ENCODE measurements at regions not wholly inside any gene's neighbourhood (a gene's known extent, or its start where the extent isn't known, plus 50 kb on each side); places are given as distances from the start of the nearest gene placed in this dataset.

DNA sequence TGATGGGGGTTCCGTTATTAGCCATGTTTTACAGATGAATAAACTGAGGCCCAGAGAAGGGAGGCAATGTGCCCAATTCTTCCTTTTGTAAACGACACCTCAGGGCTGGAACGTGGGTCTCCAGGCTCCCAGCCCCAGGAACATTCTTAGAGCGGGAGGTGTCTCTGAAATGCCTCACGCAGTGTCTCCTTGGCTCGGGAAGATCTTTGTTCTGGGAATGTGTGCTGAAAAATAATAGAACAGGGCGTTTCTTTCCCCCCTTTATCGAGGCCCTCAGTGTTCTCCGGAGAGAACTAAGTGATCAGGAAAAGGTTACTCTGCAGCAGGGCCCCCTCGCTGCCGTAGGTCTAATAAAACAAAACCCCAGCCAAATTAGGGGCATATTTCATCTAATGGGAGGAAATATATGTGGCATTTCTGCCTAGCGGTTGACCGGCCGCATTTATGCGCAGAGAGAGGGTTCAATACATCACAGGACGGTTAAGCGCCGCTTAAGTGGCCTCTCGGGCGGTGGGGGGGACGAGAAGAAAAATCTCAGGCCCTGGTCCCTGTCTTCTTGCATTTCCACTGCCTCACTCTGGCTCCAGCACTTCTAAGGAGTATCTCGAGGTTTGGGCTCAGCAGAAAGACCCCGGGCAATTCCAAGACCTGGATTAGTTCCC, 564.3 kb downstream of the MN1 start:
- TF ChIP-seq GATA2 (IDR thresholded peaks at IDR 0.05; ENCODE audit: low read depth, low read length): no peak
- TF ChIP-seq GATA3 (IDR thresholded peaks at IDR 0.05; ENCODE audit: low read depth, low read length): no peak
